ENCODE measurements at regions not wholly inside any gene's neighbourhood (a gene's known extent, or its start where the extent isn't known, plus 50 kb on each side); places are given as distances from the start of the nearest gene placed in this dataset.
"Not testable (repeated sequence)": the region's sequence is repeated elsewhere in the genome, so short reads cannot be mapped to it uniquely, and the experiment has no call there.

GRCh38 chr9:42851701-42852100 lies 668.2 kb downstream of the SPATA31A6 start:
- not testable (repeated sequence) for TF ChIP-seq CTCF, EZH2phosphoT487 (IDR thresholded peaks at IDR 0.05; ENCODE audit: low read length)
